GM21786 (cell line): ENCODE measurements at regions not wholly inside any gene's neighbourhood (a gene's known extent, or its start where the extent isn't known, plus 50 kb on each side); places are given as distances from the start of the nearest gene placed in this dataset.

Source experiments
- ATAC-seq: cut with Tn5 transposase; IDR thresholded peaks from one replicate; pipeline ENCODE4 v1.9.1; 2021; ENCODE audit not compliant: unreplicated experiment

DNA sequence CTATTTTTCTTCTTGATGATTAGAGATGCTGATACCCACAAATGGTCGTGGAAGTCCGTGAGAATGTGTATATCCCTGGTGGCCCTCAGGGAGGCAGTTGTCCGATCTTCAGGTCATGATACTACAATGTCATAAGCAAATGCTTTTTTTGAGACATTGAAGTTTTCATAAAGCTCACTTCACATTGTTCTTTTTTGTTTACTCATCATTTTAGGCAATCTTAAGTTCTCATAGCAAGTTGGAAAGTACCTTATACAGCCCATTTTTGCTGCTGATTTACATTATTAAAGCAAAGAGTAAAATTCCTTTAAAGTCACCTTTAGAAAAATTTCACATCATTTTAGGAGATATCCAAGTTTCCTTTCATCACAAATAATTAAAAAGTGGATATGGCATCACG is 90.0 kb upstream of the CCDC196 start:
- no peak for ATAC-seq

DNA sequence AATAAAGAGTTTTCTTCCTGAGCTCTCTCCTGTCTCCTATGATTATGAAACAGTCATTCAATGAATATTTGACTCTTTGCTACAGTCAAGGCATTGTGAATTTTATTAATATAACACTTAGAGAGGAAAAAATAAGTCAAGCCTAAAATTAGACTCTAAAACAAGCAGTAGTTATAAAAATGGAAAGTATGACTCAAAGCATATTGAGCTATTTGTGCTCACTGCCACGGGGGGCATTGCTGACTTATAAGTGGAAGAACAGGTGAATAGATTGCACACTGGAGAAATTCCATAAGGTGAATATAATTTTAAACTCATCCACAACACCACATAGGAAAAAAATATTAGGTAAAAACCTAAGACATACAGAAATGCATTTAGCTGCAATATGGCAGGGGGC is 87.7 kb upstream of the CCDC196 start:
- ATAC-seq: no peak

DNA sequence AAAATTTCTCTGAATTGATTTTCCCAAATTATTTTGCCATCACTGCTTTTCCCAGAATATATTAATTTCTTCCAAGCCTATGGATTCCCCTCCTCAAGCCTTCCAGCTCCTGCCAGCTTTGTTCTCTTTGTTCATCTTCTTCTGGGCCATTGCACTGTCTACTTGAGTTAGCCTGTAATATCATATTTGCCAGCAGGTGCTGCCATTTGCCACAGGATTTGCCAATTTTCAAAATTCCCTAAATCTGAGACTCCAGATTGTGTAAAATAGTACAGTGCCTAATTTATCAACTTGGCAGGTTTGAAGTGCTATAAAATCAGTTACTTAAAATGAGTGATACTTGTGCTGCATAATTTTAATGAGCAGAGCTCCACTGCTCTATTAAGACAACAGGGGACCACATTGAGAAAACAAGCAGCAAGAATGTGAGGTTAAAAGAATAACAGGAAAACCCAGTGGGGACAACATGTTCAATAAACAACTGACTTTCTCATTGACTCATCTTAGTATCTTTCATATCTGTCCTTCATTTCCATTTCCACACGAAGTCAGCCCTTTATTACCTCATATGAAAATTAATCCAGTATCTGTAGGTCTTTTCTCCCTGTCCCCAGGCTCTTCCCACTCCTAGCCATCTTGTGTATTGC is 84.6 kb upstream of the CCDC196 start:
- no peak for ATAC-seq

DNA sequence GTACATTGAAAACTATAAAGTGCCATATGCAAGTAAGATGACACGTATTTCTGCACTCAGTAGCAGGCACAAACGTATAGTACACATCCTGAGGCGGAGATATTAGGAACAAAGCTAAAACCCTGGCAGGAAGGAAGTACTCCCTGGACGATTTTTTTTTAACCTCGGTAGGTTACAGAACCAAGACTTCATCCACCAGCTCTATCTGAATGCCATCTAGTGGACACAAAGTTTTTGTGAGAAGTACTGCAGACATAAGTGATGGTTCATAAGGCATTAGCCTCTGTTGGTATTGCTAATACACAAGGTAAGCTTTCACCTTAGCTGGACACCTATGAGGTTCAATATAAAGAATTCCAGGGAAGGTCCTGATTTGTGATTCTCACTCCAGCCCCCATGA is 83.0 kb upstream of the CCDC196 start:
- no peak for ATAC-seq

DNA sequence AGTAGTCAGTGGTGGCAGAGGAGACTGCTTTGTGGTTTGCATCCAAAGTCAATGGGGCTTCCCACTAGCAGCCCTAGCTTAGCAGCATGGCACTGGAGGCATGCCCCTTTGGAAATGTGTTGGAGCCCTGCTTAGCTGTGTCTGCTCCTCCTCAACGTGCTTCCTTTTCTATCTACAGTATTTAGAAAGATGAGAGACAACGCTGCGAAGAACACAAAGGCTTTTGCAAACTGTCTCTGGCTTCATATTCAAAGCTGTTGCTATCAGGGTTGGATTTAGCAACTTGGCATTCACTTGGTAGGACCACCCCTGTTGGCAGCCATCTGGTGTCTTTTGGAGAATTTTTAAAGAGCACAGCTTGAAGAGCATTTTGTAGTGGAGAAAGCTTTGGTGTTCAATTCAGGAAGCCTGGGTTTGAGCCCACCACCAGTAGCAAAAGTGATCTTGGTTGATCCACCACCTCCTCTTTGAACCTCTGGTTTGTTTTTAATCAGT is 82.1 kb upstream of the CCDC196 start:
- no peak for ATAC-seq

DNA sequence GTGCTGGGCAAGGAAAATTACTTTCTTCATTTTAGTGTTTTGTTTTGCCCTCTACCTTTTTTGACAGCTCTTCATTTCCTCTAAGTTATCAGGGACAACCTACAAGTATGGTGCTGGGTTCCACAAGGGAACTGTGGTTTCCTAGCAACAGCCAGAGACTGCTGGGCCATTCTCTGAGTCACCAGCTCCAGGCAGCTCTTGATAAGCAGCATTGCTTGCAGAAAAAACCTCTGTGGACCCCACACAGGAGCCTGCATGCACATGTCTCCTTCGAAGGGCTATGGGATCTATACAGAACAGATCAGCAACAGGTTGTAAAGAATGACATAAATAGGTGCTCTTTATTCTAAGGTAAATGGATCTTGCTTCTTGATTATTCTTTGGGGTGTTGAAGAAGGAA is 81.0 kb upstream of the CCDC196 start:
- no peak for ATAC-seq

DNA sequence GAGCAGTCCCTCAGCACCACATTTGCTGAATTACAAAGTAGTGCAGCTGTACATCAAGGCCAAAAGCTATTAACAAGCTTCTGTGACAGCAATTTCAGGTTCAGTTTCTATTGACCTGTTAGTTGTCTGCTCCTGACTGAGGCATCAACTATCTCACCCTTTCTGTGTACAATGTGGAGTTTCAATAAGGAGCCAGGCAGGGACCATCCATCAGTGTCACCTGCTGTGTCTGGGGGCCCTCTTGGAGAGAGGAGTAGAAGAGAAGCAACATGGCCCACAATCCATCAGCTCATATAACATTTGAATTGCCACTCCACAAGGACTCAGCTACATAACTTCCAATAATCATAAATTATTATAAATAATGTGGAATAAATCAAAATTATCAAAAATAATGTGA is 72.3 kb upstream of the CCDC196 start:
- no peak for ATAC-seq

DNA sequence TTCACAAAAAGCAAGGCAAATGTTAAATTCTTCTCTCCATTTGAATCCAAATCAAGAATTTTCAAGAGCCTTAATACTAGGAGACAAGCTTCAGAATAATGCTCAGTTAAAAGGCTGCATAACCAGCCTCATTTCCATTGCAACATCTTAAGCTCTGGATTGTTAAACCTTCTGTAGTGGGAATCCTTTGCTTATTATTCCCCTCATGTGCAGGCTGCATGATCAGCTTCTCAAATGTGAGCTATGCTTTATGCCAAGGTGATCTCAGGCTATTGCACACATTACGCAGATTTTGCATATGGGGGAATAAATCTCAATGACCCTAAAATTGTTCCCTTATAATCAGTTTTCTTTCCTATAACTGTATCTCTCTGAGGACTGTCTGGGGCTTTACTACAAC is 71.7 kb upstream of the CCDC196 start:
- no peak for ATAC-seq

DNA sequence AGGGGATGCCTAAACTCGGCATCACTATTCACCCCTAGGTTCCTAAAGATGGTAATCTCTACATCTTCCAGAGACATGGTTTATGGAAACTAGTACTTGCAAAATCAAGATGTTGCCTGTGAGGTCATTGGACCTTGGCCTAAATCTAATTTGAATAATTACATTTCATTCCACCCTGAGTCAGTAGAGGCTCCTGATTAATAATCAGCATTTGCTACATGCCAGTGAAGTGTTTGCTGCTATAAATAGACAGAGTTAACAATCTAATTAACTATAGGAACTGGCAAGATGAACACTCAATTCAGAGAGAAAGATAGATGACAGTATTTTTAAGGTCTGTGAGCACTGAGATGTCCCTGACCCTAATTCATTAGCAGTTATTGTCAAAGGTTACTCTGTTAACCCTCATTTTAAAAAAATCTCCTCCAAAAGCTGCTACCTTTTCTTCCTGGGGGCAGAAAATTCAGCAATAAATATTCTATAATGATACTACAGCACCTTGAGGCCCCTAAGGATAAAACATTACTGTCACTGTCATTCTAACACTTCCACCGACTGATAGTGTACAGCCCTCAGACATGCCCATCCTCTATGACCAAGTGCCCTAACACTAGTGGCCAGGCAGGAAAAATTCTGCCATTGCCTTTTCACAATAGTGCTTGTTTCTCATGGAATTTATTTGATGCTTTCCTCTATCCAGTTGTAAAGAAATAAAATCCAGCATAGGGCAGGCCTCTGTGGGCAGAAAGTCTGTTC is 65.7 kb upstream of the CCDC196 start:
- ATAC-seq: no peak

DNA sequence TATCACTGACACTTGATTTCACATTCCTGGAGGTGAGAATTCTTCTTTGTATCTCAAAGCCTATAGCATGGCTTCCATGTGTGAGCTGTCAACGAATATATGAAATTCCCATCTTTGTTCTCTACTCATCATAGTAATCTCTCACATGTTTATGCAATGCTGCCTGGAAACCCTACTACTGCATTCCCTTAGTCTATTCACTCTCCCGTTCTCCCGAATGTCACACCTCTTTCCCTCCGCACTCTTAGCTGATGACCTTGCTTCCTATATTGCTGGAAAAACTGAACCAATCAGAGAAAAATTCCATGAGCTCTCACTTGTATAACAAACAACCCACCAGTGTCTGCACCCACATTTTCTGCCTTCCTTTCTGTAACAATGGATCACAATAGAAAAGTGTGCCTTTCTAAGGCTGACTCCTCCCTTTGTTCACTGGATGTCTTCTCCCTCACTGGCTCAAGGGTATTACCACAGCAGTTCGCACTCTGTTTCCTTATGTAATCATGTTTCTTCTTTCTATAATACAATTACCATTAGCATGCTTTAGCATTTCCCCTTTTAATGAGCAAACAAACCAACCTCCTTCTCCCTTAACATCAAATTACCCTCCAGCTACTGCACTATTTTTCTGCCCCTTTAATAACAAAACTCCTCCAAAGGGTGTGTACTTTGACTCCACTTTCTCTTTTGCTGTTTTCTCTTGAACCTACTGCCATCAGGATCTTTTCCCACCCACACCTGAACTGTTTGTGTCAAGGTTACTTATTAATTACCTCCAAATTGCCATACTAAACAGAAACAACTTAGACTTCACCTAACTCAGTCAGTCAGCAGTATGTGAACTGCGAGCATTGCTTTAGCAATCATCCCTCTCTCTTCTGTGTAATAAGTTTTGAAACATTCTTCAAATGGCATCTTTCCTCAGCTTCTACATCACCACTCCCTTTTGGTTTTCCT is 63.9 kb upstream of the CCDC196 start:
- no peak for ATAC-seq

DNA sequence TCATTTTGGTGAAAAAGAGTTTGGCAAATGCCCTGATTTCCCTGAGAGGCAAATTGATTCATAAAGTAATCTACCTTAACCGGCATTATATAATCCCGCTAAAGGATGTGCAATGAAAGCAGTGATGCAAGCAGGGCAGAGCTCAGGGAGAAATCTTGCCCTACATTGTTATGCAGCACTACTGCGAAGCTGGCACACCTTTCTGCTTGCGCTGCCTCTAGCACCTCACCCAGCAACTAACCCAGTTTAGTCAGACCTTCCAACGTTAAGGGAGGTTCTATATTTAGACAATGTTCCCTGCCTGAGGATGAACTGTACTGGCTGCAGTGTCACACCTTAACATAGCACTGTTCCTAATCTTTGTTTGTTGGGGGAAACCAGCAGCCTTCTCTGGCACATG is 60.8 kb upstream of the CCDC196 start:
- no peak for ATAC-seq

DNA sequence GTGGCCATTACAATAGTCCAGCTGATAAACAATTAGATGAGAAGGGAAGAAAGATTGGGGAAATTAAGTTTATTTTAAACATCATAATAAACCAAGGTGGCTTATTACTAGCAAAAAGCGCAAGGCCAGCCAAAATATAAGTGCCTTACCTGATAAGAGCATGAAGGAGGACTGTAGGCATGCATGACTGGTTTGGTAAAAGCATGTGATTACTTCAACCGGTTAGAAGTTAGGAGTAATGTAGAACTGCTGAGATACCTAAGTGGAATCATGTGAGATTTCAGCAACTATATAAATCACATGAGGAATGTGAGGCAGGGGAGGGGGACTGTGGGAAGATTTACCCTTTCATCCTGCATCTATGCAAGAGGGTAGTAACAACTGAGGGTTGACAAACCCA is 59.7 kb upstream of the CCDC196 start:
- no peak for ATAC-seq

DNA sequence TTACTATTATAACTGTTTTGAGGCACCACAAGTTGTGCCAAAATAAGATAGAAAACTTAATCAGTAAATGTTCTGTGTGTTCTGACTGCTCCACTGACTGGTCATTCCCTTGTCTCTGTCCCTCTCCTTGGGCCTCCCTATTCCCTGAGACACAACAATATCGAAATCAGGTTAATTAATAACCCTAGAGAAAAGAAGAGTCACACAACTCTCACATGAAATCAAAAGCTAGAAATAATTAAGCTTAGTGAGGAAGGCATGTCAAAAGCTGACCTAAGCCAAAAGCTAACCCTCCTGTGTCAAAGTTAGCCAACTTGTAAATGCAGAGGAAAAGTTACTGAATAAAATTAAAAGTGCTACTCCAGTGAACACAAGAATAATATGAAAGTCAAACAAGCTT is 53.8 kb upstream of the CCDC196 start:
- ATAC-seq: no peak

DNA sequence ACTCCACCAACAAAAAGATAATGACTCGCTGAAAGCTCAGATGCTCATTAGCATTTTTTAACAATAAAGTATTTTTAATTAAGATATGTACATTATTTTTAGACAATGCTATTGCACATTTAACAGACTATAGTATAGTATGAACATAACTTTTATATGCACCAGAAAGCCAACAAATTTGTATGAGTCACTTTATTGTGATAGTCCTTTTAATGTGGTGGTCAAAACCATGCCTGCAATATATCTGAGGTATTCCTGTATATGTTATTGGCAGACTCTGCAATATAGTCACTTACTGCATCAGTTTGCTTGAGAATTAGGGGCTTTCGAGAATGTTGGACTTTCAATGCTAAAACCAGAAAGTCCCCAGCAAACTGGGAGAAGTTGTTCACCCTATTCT is 51.7 kb upstream of the CCDC196 start:
- ATAC-seq: no peak

DNA sequence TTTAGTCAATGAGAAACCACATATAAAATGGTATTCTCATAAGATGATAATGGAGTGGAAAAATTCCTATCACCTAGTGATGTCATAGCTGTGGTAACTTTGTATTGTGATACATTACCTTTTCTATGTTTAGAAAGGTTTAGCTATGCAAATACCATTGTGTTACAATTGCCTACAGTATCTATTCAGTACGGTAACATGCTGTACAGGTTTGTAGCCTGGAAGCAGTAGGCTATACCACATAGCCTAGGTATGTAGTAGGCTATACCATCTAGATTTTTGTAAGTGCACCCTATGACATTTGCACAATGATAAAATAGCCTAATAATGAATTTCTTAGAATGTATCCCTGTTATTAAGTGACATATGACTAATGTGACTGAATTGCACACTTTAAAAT is 50.5 kb upstream of the CCDC196 start:
- ATAC-seq: no peak
